Testis (tissue), 2 donors: ENCODE measurements at regions not wholly inside any gene's neighbourhood (a gene's known extent, or its start where the extent isn't known, plus 50 kb on each side); places are given as distances from the start of the nearest gene placed in this dataset.
"Not testable (repeated sequence)": the region's sequence is repeated elsewhere in the genome, so short reads cannot be mapped to it uniquely, and the experiment has no call there.

Experiments used
- DNase-seq: peaks from one replicate; pipeline ENCODE4 v3.0.0-alpha.2; 2019
- H3K27ac ChIP-seq, 2 donors: fragments of 200-600 bp; sonication (generic); one replicate each; pipeline ENCODE4 v1.5.1; 2019
- H3K27me3 ChIP-seq: fragments of 200-600 bp; sonication (generic); one replicate; pipeline ENCODE4 v1.5.1; 2019
- H3K36me3 ChIP-seq: fragments of 200-600 bp; sonication (generic); one replicate; pipeline ENCODE4 v1.5.1; 2017; ENCODE audit warnings: low read depth; ENCODE audit errors: missing control alignments
- H3K4me1 ChIP-seq: fragments of 200-600 bp; sonication (generic); one replicate; pipeline ENCODE4 v1.5.1; 2019
- H3K4me3 ChIP-seq, 2 donors: fragments of 200-600 bp; sonication (generic); one replicate each; pipeline ENCODE4 v1.5.1; 2017 to 2019
- H3K9me3 ChIP-seq: fragments of 200-600 bp; sonication (generic); one replicate; pipeline ENCODE4 v1.5.1; 2017
- POLR2A ChIP-seq: fragments of 450-650 bp; IDR thresholded peaks from one replicate; pipeline ENCODE4 v1.6.1; 2017; ENCODE audit warnings: antibody characterized with exemption, mild to moderate bottlenecking, moderate library complexity
- WGBS, 2 donors: methylation state at CpG; one replicate each; pipeline ENCODE4 v1.1.5; 2018; 5-methylcytosine and 5-hydroxymethylcytosine counted together
- intact Hi-C: fragments of 100-400 bp; cut with DNase I; formaldehyde crosslinking; loops from one replicate; pipeline ENCODE4 v1.15.1; 2023; ENCODE audit warnings: low total_unique reads
- TF ChIP-seq, protein P1 (sequence below), 3 experiments: fragments of 450-650 bp in 2 of 3; fragments of 200-600 bp in 1 of 3; sonication (generic) in 1 of 3; IDR thresholded peaks; one replicate each; pipeline ENCODE4 v1.5.1; 2016 to 2019; ENCODE audit warnings: antibody characterized with exemption in 3 of 3, mild to moderate bottlenecking in 2 of 3, moderate library complexity in 1 of 3

DNA sequence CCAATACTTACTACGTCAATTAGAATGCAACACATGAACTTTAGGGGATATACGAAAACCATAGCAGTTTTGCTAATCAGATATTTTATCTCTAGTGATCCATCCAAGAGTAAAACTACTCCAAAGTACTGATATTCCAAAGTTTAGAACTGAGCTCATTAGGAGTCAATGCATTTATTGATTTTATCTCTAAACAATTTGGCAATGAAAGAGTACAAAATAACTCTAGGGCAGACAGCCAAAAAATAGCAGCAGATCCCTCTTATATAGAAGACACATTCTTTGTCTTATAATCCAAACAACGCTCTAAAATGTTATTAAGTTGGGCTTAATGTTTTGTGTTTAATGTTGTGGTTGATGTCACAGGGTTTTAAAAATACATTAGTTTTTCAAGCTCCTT is 923.9 kb upstream of the MAN1A1 start:
- Histone ChIP-seq H3K27ac (no peak overlapping the region), H3K27me3 (no peaks in the 10 kb centered on the region), H3K9me3 (no peaks in the 10 kb centered on the region), H3K4me1 (no peaks in the 10 kb centered on the region), H3K4me3 (no peak overlapping the region), H3K36me3 (no peaks in the 10 kb centered on the region)
- DNase-seq, result no peak
- no peak for TF ChIP-seq POLR2A
- TF ChIP-seq, protein P1, sequence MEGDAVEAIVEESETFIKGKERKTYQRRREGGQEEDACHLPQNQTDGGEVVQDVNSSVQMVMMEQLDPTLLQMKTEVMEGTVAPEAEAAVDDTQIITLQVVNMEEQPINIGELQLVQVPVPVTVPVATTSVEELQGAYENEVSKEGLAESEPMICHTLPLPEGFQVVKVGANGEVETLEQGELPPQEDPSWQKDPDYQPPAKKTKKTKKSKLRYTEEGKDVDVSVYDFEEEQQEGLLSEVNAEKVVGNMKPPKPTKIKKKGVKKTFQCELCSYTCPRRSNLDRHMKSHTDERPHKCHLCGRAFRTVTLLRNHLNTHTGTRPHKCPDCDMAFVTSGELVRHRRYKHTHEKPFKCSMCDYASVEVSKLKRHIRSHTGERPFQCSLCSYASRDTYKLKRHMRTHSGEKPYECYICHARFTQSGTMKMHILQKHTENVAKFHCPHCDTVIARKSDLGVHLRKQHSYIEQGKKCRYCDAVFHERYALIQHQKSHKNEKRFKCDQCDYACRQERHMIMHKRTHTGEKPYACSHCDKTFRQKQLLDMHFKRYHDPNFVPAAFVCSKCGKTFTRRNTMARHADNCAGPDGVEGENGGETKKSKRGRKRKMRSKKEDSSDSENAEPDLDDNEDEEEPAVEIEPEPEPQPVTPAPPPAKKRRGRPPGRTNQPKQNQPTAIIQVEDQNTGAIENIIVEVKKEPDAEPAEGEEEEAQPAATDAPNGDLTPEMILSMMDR (IDR thresholded peaks at IDR 0.05), result no peak
- 75 to 81% methylated on average over 3 of the region's 3 CpGs for WGBS, 2 donors
- intact Hi-C loops, result no loop called here

DNA sequence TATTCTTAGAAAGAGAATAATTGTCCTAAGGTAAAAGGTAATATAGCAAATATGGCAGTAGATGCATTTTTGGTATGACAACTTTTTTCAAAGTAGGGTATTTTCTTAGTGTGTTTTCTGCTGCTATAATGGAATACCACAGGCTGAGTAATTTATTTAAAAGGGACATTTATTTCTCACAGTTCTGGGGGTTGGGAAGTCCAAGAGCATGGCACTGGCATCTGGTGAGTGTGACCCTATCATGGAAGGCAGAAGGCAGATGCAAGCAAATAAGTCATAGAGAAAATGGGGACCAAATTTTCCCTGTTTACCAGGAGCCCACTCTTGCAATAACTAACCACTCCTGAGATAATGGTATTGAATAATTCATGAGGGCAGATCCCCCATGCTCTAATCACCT is 922.5 kb upstream of the MAN1A1 start:
- intact Hi-C loops, result no loop called here
- H3K36me3 ChIP-seq, result no peaks in the 10 kb centered on the region
- no peaks in the 10 kb centered on the region for H3K9me3 ChIP-seq
- no peak overlapping the region for H3K27ac ChIP-seq
- H3K27me3 ChIP-seq, result no peaks in the 10 kb centered on the region
- no peaks in the 10 kb centered on the region for H3K4me1 ChIP-seq
- no peak for DNase-seq
- no peak overlapping the region for H3K4me3 ChIP-seq
- TF ChIP-seq POLR2A, result no peak
- TF ChIP-seq, protein P1 (IDR thresholded peaks at IDR 0.05), result no peak

DNA sequence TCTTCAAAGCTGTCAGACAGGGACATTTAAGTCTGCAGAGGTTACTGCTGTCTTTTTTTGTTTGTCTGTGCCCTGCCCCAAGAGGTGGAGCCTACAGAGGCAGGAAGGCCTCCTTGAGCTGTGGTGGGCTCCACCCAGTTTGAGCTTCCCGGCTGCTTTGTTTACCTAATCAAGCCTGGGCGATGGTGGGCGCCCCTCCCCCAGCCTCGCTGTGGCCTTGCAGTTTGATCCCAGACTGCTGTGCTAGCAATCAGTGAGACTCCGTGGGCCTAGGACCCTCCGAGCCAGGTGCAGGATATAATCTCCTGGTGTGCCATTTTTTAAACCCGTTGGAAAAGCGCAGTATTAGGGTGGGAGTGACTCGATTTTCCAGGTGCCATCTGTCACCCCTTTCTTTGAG is 918.7 kb upstream of the MAN1A1 start:
- H3K9me3 ChIP-seq, H3K4me3 ChIP-seq, H3K27ac ChIP-seq, H3K27me3 ChIP-seq, intact Hi-C loops, H3K36me3 ChIP-seq, H3K4me1 ChIP-seq, DNase-seq: not testable (repeated sequence)
- WGBS, 2 donors, result 91 to 93% methylated on average over 9 of the region's 9 CpGs

DNA sequence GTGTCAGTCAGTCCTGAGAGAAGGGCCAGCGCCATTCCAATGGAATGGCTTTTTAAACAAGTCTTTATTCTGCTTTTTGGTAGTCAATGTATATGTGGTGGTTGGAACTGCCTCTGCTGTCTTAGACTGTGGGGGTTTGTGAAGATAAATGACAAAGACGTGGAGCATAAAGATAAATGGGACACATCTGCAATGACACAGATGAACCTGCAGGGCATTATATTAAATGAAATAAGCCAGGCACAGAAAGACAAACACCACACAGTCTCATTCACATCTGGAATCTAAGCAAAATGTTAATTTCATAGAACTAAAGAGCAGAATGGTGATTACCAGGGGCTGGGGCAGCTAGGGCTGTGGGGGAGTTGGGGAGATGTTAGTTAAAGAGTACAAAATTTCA is 912.8 kb upstream of the MAN1A1 start:
- no peak for TF ChIP-seq POLR2A
- TF ChIP-seq, protein P1 (IDR thresholded peaks at IDR 0.05), result no peak
- intact Hi-C loops, result no loop called here
- Histone ChIP-seq H3K9me3 (no peaks in the 10 kb centered on the region), H3K4me1 (no peaks in the 10 kb centered on the region), H3K4me3 (no peak overlapping the region), H3K27me3 (no peaks in the 10 kb centered on the region), H3K36me3 (no peaks in the 10 kb centered on the region), H3K27ac (no peak overlapping the region)
- WGBS, 2 donors, result 83 to 93% methylated on average over 2 of the region's 2 CpGs
- no peak for DNase-seq

DNA sequence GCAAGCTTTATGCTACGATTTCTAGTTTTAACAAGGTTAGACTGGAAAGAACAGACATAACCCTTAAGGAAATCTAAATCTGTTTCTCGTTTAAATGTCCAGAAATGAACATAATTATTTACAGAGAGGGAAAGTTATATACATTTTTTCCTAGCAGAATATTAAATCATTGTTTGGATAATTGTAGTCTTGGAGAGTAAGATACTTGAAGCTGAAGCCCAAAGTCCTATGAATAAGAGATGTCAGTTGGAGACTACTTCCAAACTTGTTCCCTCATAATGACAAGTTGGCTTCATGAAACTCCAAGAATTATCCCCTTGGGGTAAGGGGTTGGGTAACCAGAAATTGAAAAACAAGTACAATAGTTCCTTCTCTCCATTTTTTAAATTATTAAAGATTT is 911.1 kb upstream of the MAN1A1 start:
- TF ChIP-seq, protein P1 (IDR thresholded peaks at IDR 0.05), result no peak
- no peak for TF ChIP-seq POLR2A
- Histone ChIP-seq H3K36me3 (no peaks in the 10 kb centered on the region), H3K27ac (no peak overlapping the region), H3K9me3 (no peaks in the 10 kb centered on the region), H3K27me3 (no peaks in the 10 kb centered on the region), H3K4me3 (no peak overlapping the region), H3K4me1 (no peaks in the 10 kb centered on the region)
- intact Hi-C loops, result no loop called here
- WGBS, 2 donors, result 47 to 54% methylated on average over 2 of the region's 2 CpGs
- DNase-seq, result no peak
